WTC11 (cell line): ENCODE measurements at regions not wholly inside any gene's neighbourhood (a gene's known extent, or its start where the extent isn't known, plus 50 kb on each side); places are given as distances from the start of the nearest gene placed in this dataset.
A peak's percentile ranks its signal among the peaks of the same experiment; 100 is the strongest.

Source experiments
- ATAC-seq: fragments of 200-7000 bp; cut with Tn5 transposase; 2 replicates; pipeline ENCODE4 v1.10.0; 2021; ENCODE audit warnings: mild to moderate bottlenecking, moderate library complexity
- CTCF ChIA-PET: fragments of 300-600 bp; sonication (Branson Sonifier 250); formaldehyde crosslinking; loops from one replicate; lab custom pipeline; 2021; ENCODE audit warnings: antibody characterized with exemption; lab: Charles Lee
- POLR2A ChIA-PET: fragments of 350-600 bp; sonication (Branson Sonifier 250); formaldehyde crosslinking; loops from one replicate; lab custom pipeline; 2021; ENCODE audit warnings: antibody characterized with exemption; lab: Charles Lee
- DNase-seq: peaks from one replicate; pipeline ENCODE4 v3.0.0; 2021; ENCODE audit warnings: low spot score
- H3K27ac Mint-ChIP-seq: 2 replicates; pipeline ENCODE4 v1.8.0; 2021; ENCODE audit warnings: mixed read lengths
- H3K27me3 Mint-ChIP-seq: 2 replicates; pipeline ENCODE4 v1.8.0; 2021; ENCODE audit warnings: low read depth, mild to moderate bottlenecking, moderate library complexity, mixed read lengths
- H3K36me3 Mint-ChIP-seq: 2 replicates; pipeline ENCODE4 v1.8.0; 2021; ENCODE audit warnings: mixed read lengths
- H3K4me1 Mint-ChIP-seq: 2 replicates; pipeline ENCODE4 v1.8.0; 2022; ENCODE audit warnings: mixed read lengths
- H3K4me3 Mint-ChIP-seq: 2 replicates; pipeline ENCODE4 v1.8.0; 2021; ENCODE audit warnings: mild to moderate bottlenecking, moderate library complexity, mixed read lengths
- H3K9me3 Mint-ChIP-seq: 2 replicates; pipeline ENCODE4 v1.8.0; 2021; ENCODE audit warnings: mixed read lengths
- ATF2 ChIP-seq: sonication (generic); formaldehyde crosslinking; IDR thresholded peaks from 2 replicates; pipeline ENCODE4 v1.8.1; 2022; ENCODE audit warnings: low read depth, missing genetic modification reagents, borderline replicate concordance
- CDX4 ChIP-seq: fragments of 250-450 bp; sonication (Bioruptor Pico); IDR thresholded peaks from 2 replicates; pipeline ENCODE4 v1.9.0; 2021; ENCODE audit warnings: moderate library complexity, mild to moderate bottlenecking, inconsistent platforms, borderline replicate concordance
- CREM ChIP-seq: sonication (generic); formaldehyde crosslinking; IDR thresholded peaks from 2 replicates; pipeline ENCODE4 v1.8.1; 2022; ENCODE audit warnings: mild to moderate bottlenecking, missing genetic modification reagents, moderate library complexity
- E2F5 ChIP-seq: sonication (generic); formaldehyde crosslinking; IDR thresholded peaks from 2 replicates; pipeline ENCODE4 v1.8.1; 2022; ENCODE audit warnings: mild to moderate bottlenecking, moderate library complexity, missing genetic modification reagents
- ESRRA ChIP-seq: sonication (generic); formaldehyde crosslinking; IDR thresholded peaks from 2 replicates; pipeline ENCODE4 v1.8.1; 2022; ENCODE audit warnings: mild to moderate bottlenecking, missing genetic modification reagents, borderline replicate concordance
- ETV6 ChIP-seq: sonication (generic); formaldehyde crosslinking; IDR thresholded peaks from 2 replicates; pipeline ENCODE4 v1.8.1; 2022; ENCODE audit warnings: mild to moderate bottlenecking, missing genetic modification reagents
- GTF2I ChIP-seq: fragments of 250-450 bp; sonication (Bioruptor Pico); conservative IDR thresholded peaks from 2 replicates; pipeline ENCODE4 v1.4.0; 2021; ENCODE audit warnings: mild to moderate bottlenecking
- JUN ChIP-seq: sonication (generic); formaldehyde crosslinking; IDR thresholded peaks from 2 replicates; pipeline ENCODE4 v1.8.0; 2023; ENCODE audit warnings: mild to moderate bottlenecking, missing genetic modification reagents
- NR2C2 ChIP-seq: sonication (generic); formaldehyde crosslinking; IDR thresholded peaks from 2 replicates; pipeline ENCODE4 v1.8.0; 2022; ENCODE audit warnings: mild to moderate bottlenecking, missing genetic modification reagents
- RELA ChIP-seq: sonication (generic); formaldehyde crosslinking; IDR thresholded peaks from 2 replicates; pipeline ENCODE4 v1.8.1; 2022; ENCODE audit warnings: missing genetic modification reagents, mild to moderate bottlenecking, borderline replicate concordance
- SP1 ChIP-seq: sonication (generic); formaldehyde crosslinking; conservative IDR thresholded peaks from 2 replicates; pipeline ENCODE4 v1.8.1; 2022; ENCODE audit warnings: missing genetic modification reagents
- ZBTB21 ChIP-seq: sonication (generic); formaldehyde crosslinking; IDR thresholded peaks from 2 replicates; pipeline ENCODE4 v1.8.1; 2023; ENCODE audit warnings: mild to moderate bottlenecking, missing genetic modification reagents, borderline replicate concordance
- ZNF121 ChIP-seq: sonication (generic); formaldehyde crosslinking; IDR thresholded peaks from 2 replicates; pipeline ENCODE4 v1.8.0; 2023; ENCODE audit warnings: missing genetic modification reagents
- ZNF317 ChIP-seq: sonication (generic); formaldehyde crosslinking; IDR thresholded peaks from 2 replicates; pipeline ENCODE4 v1.8.1; 2023; ENCODE audit warnings: low read depth, mild to moderate bottlenecking, moderate library complexity, missing genetic modification reagents, borderline replicate concordance
- ZNF423 ChIP-seq: fragments of 250-450 bp; sonication (Bioruptor Pico); IDR thresholded peaks from 2 replicates; pipeline ENCODE4 v2.1.2; 2022; ENCODE audit warnings: mild to moderate bottlenecking, moderate library complexity
- TF ChIP-seq, protein P1 (sequence below): sonication (generic); formaldehyde crosslinking; IDR thresholded peaks from 2 replicates; pipeline ENCODE4 v1.8.1; 2023; ENCODE audit warnings: mild to moderate bottlenecking, missing genetic modification reagents, moderate library complexity
- TF ChIP-seq, protein P2 (sequence below): fragments of 250-450 bp; sonication (Bioruptor Pico); IDR thresholded peaks from 2 replicates; pipeline ENCODE4 v1.8.0; 2021; ENCODE audit warnings: mild to moderate bottlenecking
- TF ChIP-seq, protein P3 (sequence below): sonication (generic); formaldehyde crosslinking; IDR thresholded peaks from 2 replicates; pipeline ENCODE4 v1.8.1; 2023; ENCODE audit warnings: mild to moderate bottlenecking, missing genetic modification reagents, borderline replicate concordance

DNA sequence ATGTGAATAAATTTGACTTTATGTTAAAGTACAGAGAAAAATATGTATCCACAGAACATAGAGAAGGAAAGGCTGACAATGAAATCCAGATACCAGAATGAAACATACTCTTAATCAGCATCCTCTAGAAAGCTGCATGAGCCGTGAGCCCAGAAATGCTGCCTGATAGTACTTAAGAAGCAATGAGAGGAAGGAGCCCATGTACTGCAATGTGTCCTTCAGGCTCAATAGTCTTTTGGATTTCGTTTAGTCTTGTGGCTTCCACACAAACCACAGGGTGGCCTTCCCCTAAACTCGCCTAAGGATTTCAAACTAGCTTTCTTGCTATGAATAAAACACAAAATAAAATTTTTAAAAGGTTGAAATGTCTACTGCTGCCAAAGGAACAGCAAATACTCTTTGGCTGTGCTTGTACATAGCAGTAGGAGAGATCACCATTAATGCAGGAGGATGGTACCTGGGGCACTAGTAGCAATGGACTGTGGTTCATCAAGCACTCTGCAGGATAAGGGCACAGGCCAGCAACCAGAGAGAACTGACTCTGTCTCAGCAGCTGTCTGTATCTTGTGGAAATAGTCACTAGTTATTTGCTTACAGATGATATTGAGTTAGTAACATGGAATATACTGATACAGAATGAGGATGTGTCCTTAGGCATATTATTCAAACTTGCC, 988.3 kb upstream of the LRFN5 start (continued):
- TF ChIP-seq, protein P1, sequence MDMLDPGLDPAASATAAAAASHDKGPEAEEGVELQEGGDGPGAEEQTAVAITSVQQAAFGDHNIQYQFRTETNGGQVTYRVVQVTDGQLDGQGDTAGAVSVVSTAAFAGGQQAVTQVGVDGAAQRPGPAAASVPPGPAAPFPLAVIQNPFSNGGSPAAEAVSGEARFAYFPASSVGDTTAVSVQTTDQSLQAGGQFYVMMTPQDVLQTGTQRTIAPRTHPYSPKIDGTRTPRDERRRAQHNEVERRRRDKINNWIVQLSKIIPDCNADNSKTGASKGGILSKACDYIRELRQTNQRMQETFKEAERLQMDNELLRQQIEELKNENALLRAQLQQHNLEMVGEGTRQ (CRISPR knock-in tag), result no peak
- TF ChIP-seq ZNF423 (CRISPR knock-in tag), result no peak

- H3K4me3 Mint-ChIP-seq, result peak overlapping the region; percentile 6; the same call in 1 of the 2 replicates
- ATAC-seq (peak; percentile 64), DNase-seq (no peak)
- ChIA-PET CTCF (no interaction called here), POLR2A (no interaction called here)
- peak overlapping the region; percentile 71 for H3K27ac Mint-ChIP-seq
- H3K4me1 Mint-ChIP-seq, result peaks cover 50% of the 10 kb centered on the region
- H3K27me3 Mint-ChIP-seq, result no peaks in the 10 kb centered on the region
- TF ChIP-seq ESRRA (CRISPR knock-in tag) (no peak), ATF2 (no peak), GTF2I (no peak), ZNF121 (no peak)
- no peaks in the 10 kb centered on the region for H3K36me3 Mint-ChIP-seq
- peaks cover 7% of the 10 kb centered on the region; the same call in 1 of the 2 replicates for H3K9me3 Mint-ChIP-seq
These were observed 990.1 kb upstream of the LRFN5 start for GRCh38 chr14:40616579-40616978.

GRCh38 chr14:40601063-40601462, 1005.6 kb upstream of the LRFN5 start:
- Mint-ChIP-seq H3K4me3 (no peak overlapping the region), H3K27me3 (no peaks in the 10 kb centered on the region), H3K27ac (no peak overlapping the region), H3K36me3 (peaks cover under 1% of the 10 kb centered on the region; the same call in 1 of the 2 replicates), H3K4me1 (0 out of 2 replicates have a peak, but pooled peaks cover 3% of the 10 kb centered on the region), H3K9me3 (peaks cover under 1% of the 10 kb centered on the region; the same call in 1 of the 2 replicates)
- POLR2A ChIA-PET, result no interaction called here
- no peak for TF ChIP-seq NR2C2
- no peak for TF ChIP-seq JUN (CRISPR knock-in tag)
- no peak for TF ChIP-seq ETV6 (CRISPR knock-in tag)
- TF ChIP-seq CREM (CRISPR knock-in tag), result no peak
- TF ChIP-seq ZNF317 (CRISPR knock-in tag), result no peak
- no peak for TF ChIP-seq E2F5 (CRISPR knock-in tag)
- no peak for TF ChIP-seq CDX4
- TF ChIP-seq, protein P2, sequence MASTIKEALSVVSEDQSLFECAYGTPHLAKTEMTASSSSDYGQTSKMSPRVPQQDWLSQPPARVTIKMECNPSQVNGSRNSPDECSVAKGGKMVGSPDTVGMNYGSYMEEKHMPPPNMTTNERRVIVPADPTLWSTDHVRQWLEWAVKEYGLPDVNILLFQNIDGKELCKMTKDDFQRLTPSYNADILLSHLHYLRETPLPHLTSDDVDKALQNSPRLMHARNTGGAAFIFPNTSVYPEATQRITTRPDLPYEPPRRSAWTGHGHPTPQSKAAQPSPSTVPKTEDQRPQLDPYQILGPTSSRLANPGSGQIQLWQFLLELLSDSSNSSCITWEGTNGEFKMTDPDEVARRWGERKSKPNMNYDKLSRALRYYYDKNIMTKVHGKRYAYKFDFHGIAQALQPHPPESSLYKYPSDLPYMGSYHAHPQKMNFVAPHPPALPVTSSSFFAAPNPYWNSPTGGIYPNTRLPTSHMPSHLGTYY (CRISPR knock-in tag), result no peak
- TF ChIP-seq ZBTB21 (CRISPR knock-in tag), result no peak
- TF ChIP-seq, protein P3, sequence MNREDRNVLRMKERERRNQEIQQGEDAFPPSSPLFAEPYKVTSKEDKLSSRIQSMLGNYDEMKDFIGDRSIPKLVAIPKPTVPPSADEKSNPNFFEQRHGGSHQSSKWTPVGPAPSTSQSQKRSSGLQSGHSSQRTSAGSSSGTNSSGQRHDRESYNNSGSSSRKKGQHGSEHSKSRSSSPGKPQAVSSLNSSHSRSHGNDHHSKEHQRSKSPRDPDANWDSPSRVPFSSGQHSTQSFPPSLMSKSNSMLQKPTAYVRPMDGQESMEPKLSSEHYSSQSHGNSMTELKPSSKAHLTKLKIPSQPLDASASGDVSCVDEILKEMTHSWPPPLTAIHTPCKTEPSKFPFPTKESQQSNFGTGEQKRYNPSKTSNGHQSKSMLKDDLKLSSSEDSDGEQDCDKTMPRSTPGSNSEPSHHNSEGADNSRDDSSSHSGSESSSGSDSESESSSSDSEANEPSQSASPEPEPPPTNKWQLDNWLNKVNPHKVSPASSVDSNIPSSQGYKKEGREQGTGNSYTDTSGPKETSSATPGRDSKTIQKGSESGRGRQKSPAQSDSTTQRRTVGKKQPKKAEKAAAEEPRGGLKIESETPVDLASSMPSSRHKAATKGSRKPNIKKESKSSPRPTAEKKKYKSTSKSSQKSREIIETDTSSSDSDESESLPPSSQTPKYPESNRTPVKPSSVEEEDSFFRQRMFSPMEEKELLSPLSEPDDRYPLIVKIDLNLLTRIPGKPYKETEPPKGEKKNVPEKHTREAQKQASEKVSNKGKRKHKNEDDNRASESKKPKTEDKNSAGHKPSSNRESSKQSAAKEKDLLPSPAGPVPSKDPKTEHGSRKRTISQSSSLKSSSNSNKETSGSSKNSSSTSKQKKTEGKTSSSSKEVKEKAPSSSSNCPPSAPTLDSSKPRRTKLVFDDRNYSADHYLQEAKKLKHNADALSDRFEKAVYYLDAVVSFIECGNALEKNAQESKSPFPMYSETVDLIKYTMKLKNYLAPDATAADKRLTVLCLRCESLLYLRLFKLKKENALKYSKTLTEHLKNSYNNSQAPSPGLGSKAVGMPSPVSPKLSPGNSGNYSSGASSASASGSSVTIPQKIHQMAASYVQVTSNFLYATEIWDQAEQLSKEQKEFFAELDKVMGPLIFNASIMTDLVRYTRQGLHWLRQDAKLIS (CRISPR knock-in tag), result no peak
- TF ChIP-seq RELA, result no peak
- no peak for TF ChIP-seq SP1 (CRISPR knock-in tag)
- CTCF ChIA-PET, result no interaction called here
- no peak for DNase-seq
- ATAC-seq, result no peak
